ENCODE measurements at regions not wholly inside any gene's neighbourhood (a gene's known extent, or its start where the extent isn't known, plus 50 kb on each side); places are given as distances from the start of the nearest gene placed in this dataset.

GRCh38 chr20:56795492-56795891 is 166.4 kb downstream of the TFAP2C start:
- TF ChIP-seq CTCF (IDR thresholded peaks at IDR 0.05), result no peak
- TF ChIP-seq POLR2A (IDR thresholded peaks at IDR 0.05), result no peak
- TF ChIP-seq POLR2AphosphoS5 (IDR thresholded peaks at IDR 0.05), result no peak
